ENCODE measurements at regions not wholly inside any gene's neighbourhood (a gene's known extent, or its start where the extent isn't known, plus 50 kb on each side); places are given as distances from the start of the nearest gene placed in this dataset.

- TF ChIP-seq ZNF696 (CRISPR knock-in tag; conservative IDR thresholded peaks at IDR 0.05) (no peak), OTX1 (CRISPR knock-in tag; IDR thresholded peaks at IDR 0.05) (no peak), ARNT (IDR thresholded peaks at IDR 0.05) (no peak), ZBTB2 (IDR thresholded peaks at IDR 0.05) (no peak), FOXJ3 (CRISPR knock-in tag; IDR thresholded peaks at IDR 0.05) (no peak), CTCF (IDR thresholded peaks at IDR 0.05 in 2 of 3, conservative IDR thresholded peaks at IDR 0.05 in 1 of 3; ENCODE audit: insufficient read depth in 2 of 3, low read depth in 1 of 3, low read length in 3 of 3) (no peak), RFX5 (IDR thresholded peaks at IDR 0.05; ENCODE audit: low read depth, low read length) (no peak), FOS (IDR thresholded peaks at IDR 0.05; ENCODE audit: extremely low read depth, insufficient read length) (no peak), ZNF232 (CRISPR knock-in tag; IDR thresholded peaks at IDR 0.05) (no peak), POLR2AphosphoS5 (IDR thresholded peaks at IDR 0.05; ENCODE audit: control insufficient read depth, insufficient read depth, low read depth, low read length) (no peak)
These were observed 397.9 kb upstream of the SPTLC3 start for GRCh38 chr20:12610871-12611270.
